ENCODE measurements at regions not wholly inside any gene's neighbourhood (a gene's known extent, or its start where the extent isn't known, plus 50 kb on each side); places are given as distances from the start of the nearest gene placed in this dataset.
A peak's percentile ranks its signal among the peaks of the same experiment; 100 is the strongest.

DNA sequence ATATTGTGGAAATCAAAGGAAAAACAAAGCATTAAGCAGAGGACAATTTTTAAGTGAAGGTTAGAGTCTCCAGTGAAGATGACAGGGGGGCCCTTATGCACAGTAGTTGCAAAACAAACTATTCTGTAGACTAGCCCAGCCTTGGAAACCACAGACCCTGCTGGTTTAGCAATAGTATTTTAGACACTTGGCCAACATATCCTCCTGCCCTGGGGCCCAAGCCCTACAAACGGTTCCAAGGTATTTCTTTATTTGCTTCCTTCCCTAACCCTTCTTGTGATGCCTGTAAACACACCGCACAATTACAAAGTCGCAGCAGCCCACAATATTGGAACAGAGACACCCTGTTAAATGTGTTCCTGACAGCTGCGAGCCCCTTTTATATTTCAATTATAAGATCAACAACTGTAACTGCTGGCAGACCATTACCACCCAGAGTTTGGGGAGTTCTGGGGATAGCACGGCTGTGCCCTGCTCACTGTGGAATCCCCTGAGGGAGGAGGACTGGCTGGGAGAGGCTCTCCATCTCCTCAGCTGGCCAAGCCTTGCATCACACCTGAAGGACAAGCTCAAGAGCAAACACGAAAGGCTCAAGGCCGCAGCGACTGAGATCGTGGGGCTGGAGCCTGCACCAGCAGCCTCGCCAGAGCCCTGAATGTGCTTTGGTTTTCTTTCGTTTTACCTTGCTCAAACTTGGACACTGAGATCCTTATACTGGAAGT lies 282.2 kb upstream of the ATP5MC3 start:
- TF ChIP-seq CTCF (IDR thresholded peaks at IDR 0.05; ENCODE audit: insufficient read depth, low read length) (no peak), POLR2AphosphoS5 (IDR thresholded peaks at IDR 0.05; ENCODE audit: low read depth) (peak; percentile 83), GABPA (IDR thresholded peaks at IDR 0.05; ENCODE audit: low read depth) (no peak), SPI1 (IDR thresholded peaks at IDR 0.05; ENCODE audit: borderline replicate concordance, low read depth) (no peak)

Data from HL-60 (cell line).